ENCODE measurements at regions not wholly inside any gene's neighbourhood (a gene's known extent, or its start where the extent isn't known, plus 50 kb on each side); places are given as distances from the start of the nearest gene placed in this dataset.

GRCh38 chr2:139600166-139600565 lies 820.0 kb upstream of the NXPH2 start:
- TF ChIP-seq MXI1 (conservative IDR thresholded peaks at IDR 0.05; ENCODE audit: poor library complexity, severe bottlenecking) (no peak), REST (IDR thresholded peaks at IDR 0.05; ENCODE audit: borderline replicate concordance) (no peak), CTCF (IDR thresholded peaks at IDR 0.05; ENCODE audit: poor library complexity, severe bottlenecking) (no peak), EP300 (conservative IDR thresholded peaks at IDR 0.05; ENCODE audit: poor library complexity, severe bottlenecking) (no peak), TAF1 (IDR thresholded peaks at IDR 0.05; ENCODE audit: low read depth) (no peak), EZH2 (IDR thresholded peaks at IDR 0.05; ENCODE audit: borderline replicate concordance, insufficient read depth, low read length, poor library complexity, severe bottlenecking) (no peak), POLR2AphosphoS5 (IDR thresholded peaks at IDR 0.05) (no peak), SMC3 (conservative IDR thresholded peaks at IDR 0.05; ENCODE audit: poor library complexity) (no peak), RAD21 (conservative IDR thresholded peaks at IDR 0.05) (no peak)
- H3K36me3 ChIP-seq (ENCODE audit: insufficient read depth, low read length), result no peaks in the 10 kb centered on the region
- H3K9me3 ChIP-seq (ENCODE audit: low read length), result no peaks in the 10 kb centered on the region
- H3K27ac ChIP-seq (ENCODE audit: low read length), result no peak overlapping the region
- no peak overlapping the region for H3K4me2 ChIP-seq (ENCODE audit: low read length)
- no peak overlapping the region for H2AFZ ChIP-seq (ENCODE audit: low read depth, low read length)
- no peaks in the 10 kb centered on the region for H3K79me2 ChIP-seq (replicated peaks; ENCODE audit: insufficient read depth, low read length)
- no peak overlapping the region for H3K4me3 ChIP-seq (ENCODE audit: low read length)
- H3K9ac ChIP-seq (ENCODE audit: low read length), result no peak overlapping the region
- H3K9me2 ChIP-seq (ENCODE audit: insufficient read depth, low read length), result no peaks in the 10 kb centered on the region
- H3K27me3 ChIP-seq (ENCODE audit: insufficient read depth, low read depth, low read length), result no peaks in the 10 kb centered on the region
- no peaks in the 10 kb centered on the region for H4K20me1 ChIP-seq (ENCODE audit: insufficient read depth)
- no peaks in the 10 kb centered on the region for H3F3A ChIP-seq (ENCODE audit: insufficient read depth, low read length, poor library complexity, severe bottlenecking)

- no peak overlapping the region for H3K27ac ChIP-seq (ENCODE audit: low read length)
- no peaks in the 10 kb centered on the region for H3K36me3 ChIP-seq (ENCODE audit: insufficient read depth, low read length)
- no peaks in the 10 kb centered on the region for H3F3A ChIP-seq (ENCODE audit: insufficient read depth, low read length, poor library complexity, severe bottlenecking)
- no peak overlapping the region for H3K4me3 ChIP-seq (ENCODE audit: low read length)
- H3K9ac ChIP-seq (ENCODE audit: low read length), result no peak overlapping the region
- H3K9me2 ChIP-seq (ENCODE audit: insufficient read depth, low read length), result no peaks in the 10 kb centered on the region
- H3K27me3 ChIP-seq (ENCODE audit: insufficient read depth, low read depth, low read length), result no peaks in the 10 kb centered on the region
- H3K79me2 ChIP-seq (replicated peaks; ENCODE audit: insufficient read depth, low read length), result no peaks in the 10 kb centered on the region
- no peaks in the 10 kb centered on the region for H4K20me1 ChIP-seq (ENCODE audit: insufficient read depth)
- TF ChIP-seq MXI1 (conservative IDR thresholded peaks at IDR 0.05; ENCODE audit: poor library complexity, severe bottlenecking) (no peak), POLR2AphosphoS5 (IDR thresholded peaks at IDR 0.05) (no peak), SMC3 (conservative IDR thresholded peaks at IDR 0.05; ENCODE audit: poor library complexity) (no peak)
- no peaks in the 10 kb centered on the region for H3K9me3 ChIP-seq (ENCODE audit: low read length)
- H3K4me2 ChIP-seq (ENCODE audit: low read length), result no peak overlapping the region
- no peak overlapping the region for H2AFZ ChIP-seq (ENCODE audit: low read depth, low read length)
Measured at GRCh38 chr2:139585101-139585500, 804.9 kb upstream of the NXPH2 start.

- Histone ChIP-seq H3K27ac (ENCODE audit: low read length) (no peak overlapping the region), H3K9ac (ENCODE audit: low read length) (no peak overlapping the region), H4K20me1 (ENCODE audit: insufficient read depth) (no peaks in the 10 kb centered on the region), H2AFZ (ENCODE audit: low read depth, low read length) (no peak overlapping the region), H3K36me3 (ENCODE audit: insufficient read depth, low read length) (no peaks in the 10 kb centered on the region), H3F3A (ENCODE audit: insufficient read depth, low read length, poor library complexity, severe bottlenecking) (no peaks in the 10 kb centered on the region), H3K4me3 (ENCODE audit: low read length) (no peak overlapping the region), H3K4me2 (ENCODE audit: low read length) (no peak overlapping the region), H3K27me3 (ENCODE audit: insufficient read depth, low read depth, low read length) (no peaks in the 10 kb centered on the region), H3K9me3 (ENCODE audit: low read length) (no peaks in the 10 kb centered on the region), H3K9me2 (ENCODE audit: insufficient read depth, low read length) (no peaks in the 10 kb centered on the region), H3K79me2 (replicated peaks; ENCODE audit: insufficient read depth, low read length) (no peaks in the 10 kb centered on the region)
- TF ChIP-seq RAD21 (conservative IDR thresholded peaks at IDR 0.05) (no peak), REST (IDR thresholded peaks at IDR 0.05; ENCODE audit: borderline replicate concordance) (no peak), CTCF (IDR thresholded peaks at IDR 0.05; ENCODE audit: poor library complexity, severe bottlenecking) (no peak), TAF1 (IDR thresholded peaks at IDR 0.05; ENCODE audit: low read depth) (no peak), SMC3 (conservative IDR thresholded peaks at IDR 0.05; ENCODE audit: poor library complexity) (no peak), POLR2AphosphoS5 (IDR thresholded peaks at IDR 0.05) (no peak), EZH2 (IDR thresholded peaks at IDR 0.05; ENCODE audit: borderline replicate concordance, insufficient read depth, low read length, poor library complexity, severe bottlenecking) (no peak), MXI1 (conservative IDR thresholded peaks at IDR 0.05; ENCODE audit: poor library complexity, severe bottlenecking) (no peak), EP300 (conservative IDR thresholded peaks at IDR 0.05; ENCODE audit: poor library complexity, severe bottlenecking) (no peak)
Measured at GRCh38 chr2:139574371-139574770, 794.2 kb upstream of the NXPH2 start.
